ENCODE measurements at regions not wholly inside any gene's neighbourhood (a gene's known extent, or its start where the extent isn't known, plus 50 kb on each side); places are given as distances from the start of the nearest gene placed in this dataset.
"Not testable (repeated sequence)": the region's sequence is repeated elsewhere in the genome, so short reads cannot be mapped to it uniquely, and the experiment has no call there.

GRCh38 chr1:37186246-37186756 is 152.0 kb upstream of the GRIK3 start:
- intact Hi-C loops (cut with DNase I, micrococcal nuclease): no loop called here
- no peak for DNase-seq
- ATAC-seq: no peak

- no peak for ATAC-seq
- no peak for DNase-seq
- intact Hi-C loops (cut with DNase I, micrococcal nuclease): no loop called here
Measured at GRCh38 chr1:37189111-37189510, 154.8 kb upstream of the GRIK3 start.

- intact Hi-C loops (cut with DNase I, micrococcal nuclease): no loop called here
- no peak for DNase-seq
- no peak for ATAC-seq
Measured at GRCh38 chr1:37197411-37197810, 163.1 kb upstream of the GRIK3 start.

GRCh38 chr1:37214305-37214704 is 180.0 kb upstream of the GRIK3 start:
- ATAC-seq; intact Hi-C loops (cut with DNase I, micrococcal nuclease); DNase-seq: not testable (repeated sequence)

- DNase-seq: no peak
- intact Hi-C loops (cut with DNase I, micrococcal nuclease): no loop called here
- no peak for ATAC-seq
Measured at GRCh38 chr1:37233606-37234005, 199.3 kb upstream of the GRIK3 start.

- no peak for ATAC-seq
- intact Hi-C loops (cut with DNase I, micrococcal nuclease): no loop called here
- no peak for DNase-seq
Measured at GRCh38 chr1:37234941-37235418, 200.7 kb upstream of the GRIK3 start.

GRCh38 chr1:37237948-37238347 is 203.6 kb upstream of the GRIK3 start:
- ATAC-seq (no peak), DNase-seq (no peak)
- intact Hi-C loops (cut with DNase I, micrococcal nuclease): no loop called here

GRCh38 chr1:37238364-37239224 is 204.3 kb upstream of the GRIK3 start:
- intact Hi-C loops (cut with DNase I, micrococcal nuclease): no loop called here
- ATAC-seq (no peak), DNase-seq (no peak)

GRCh38 chr1:37239225-37239740 is 205.0 kb upstream of the GRIK3 start:
- ATAC-seq (no peak), DNase-seq (no peak)
- intact Hi-C loops (cut with DNase I, micrococcal nuclease): no loop called here

GRCh38 chr1:37240897-37241296 is 206.6 kb upstream of the GRIK3 start:
- DNase-seq (no peak), ATAC-seq (no peak)
- intact Hi-C loops (cut with DNase I, micrococcal nuclease): no loop called here

GRCh38 chr1:37242501-37242900 is 208.2 kb upstream of the GRIK3 start:
- intact Hi-C loops (cut with DNase I, micrococcal nuclease): no loop called here
- DNase-seq (no peak), ATAC-seq (no peak)

- intact Hi-C loops (cut with DNase I, micrococcal nuclease): no loop called here
- ATAC-seq (no peak), DNase-seq (no peak)
Measured at GRCh38 chr1:37243368-37244082, 209.2 kb upstream of the GRIK3 start.

- DNase-seq (no peak), ATAC-seq (no peak)
- intact Hi-C loops (cut with DNase I, micrococcal nuclease): no loop called here
Measured at GRCh38 chr1:37244083-37244480, 209.8 kb upstream of the GRIK3 start.

GRCh38 chr1:37244815-37245214 is 210.5 kb upstream of the GRIK3 start:
- no peak for DNase-seq
- intact Hi-C loops (cut with DNase I, micrococcal nuclease): no loop called here
- ATAC-seq: no peak

GRCh38 chr1:37246631-37247030 is 212.3 kb upstream of the GRIK3 start:
- intact Hi-C loops (cut with DNase I, micrococcal nuclease): no loop called here
- DNase-seq (no peak), ATAC-seq (no peak)

GRCh38 chr1:37250371-37250770 is 216.1 kb upstream of the GRIK3 start:
- intact Hi-C loops (cut with DNase I, micrococcal nuclease): no loop called here
- DNase-seq (no peak), ATAC-seq (no peak)

GRCh38 chr1:37255136-37255795 is 219.1 kb upstream of the ZC3H12A start:
- ATAC-seq: no peak
- DNase-seq: peak in 1 of 2 donors; percentile 6

GRCh38 chr1:37255868-37256267 is 218.5 kb upstream of the ZC3H12A start:
- intact Hi-C loops (cut with DNase I, micrococcal nuclease): no loop called here
- DNase-seq: no peak
- ATAC-seq: no peak

More at GRCh38 chr1:37255136-37255795, 219.1 kb upstream of the ZC3H12A start:
- intact Hi-C loops (cut with DNase I, micrococcal nuclease): no loop called here

GRCh38 chr1:37257646-37258045 is 216.7 kb upstream of the ZC3H12A start:
- DNase-seq (no peak), ATAC-seq (no peak)
- intact Hi-C loops (cut with DNase I, micrococcal nuclease): no loop called here

All from left colon (tissue), 2 donors.